Body of pancreas (tissue), 4 donors: ENCODE measurements at regions not wholly inside any gene's neighbourhood (a gene's known extent, or its start where the extent isn't known, plus 50 kb on each side); places are given as distances from the start of the nearest gene placed in this dataset.

Experiments used
- POLR2A ChIP-seq, 3 donors: fragments of 450-650 bp; IDR thresholded peaks; one replicate each; pipeline ENCODE4 v1.6.1; 2016; ENCODE audit warnings: antibody characterized with exemption in 3 of 3, mild to moderate bottlenecking in 2 of 3
- TF ChIP-seq, protein P1 (sequence below), 7 experiments: fragments of 450-650 bp in 4 of 7; fragments of 200-600 bp in 3 of 7; sonication (generic) in 3 of 7; IDR thresholded peaks; one replicate each; pipeline ENCODE4 v1.5.1; 2016 to 2019; ENCODE audit warnings: antibody characterized with exemption in 7 of 7

DNA sequence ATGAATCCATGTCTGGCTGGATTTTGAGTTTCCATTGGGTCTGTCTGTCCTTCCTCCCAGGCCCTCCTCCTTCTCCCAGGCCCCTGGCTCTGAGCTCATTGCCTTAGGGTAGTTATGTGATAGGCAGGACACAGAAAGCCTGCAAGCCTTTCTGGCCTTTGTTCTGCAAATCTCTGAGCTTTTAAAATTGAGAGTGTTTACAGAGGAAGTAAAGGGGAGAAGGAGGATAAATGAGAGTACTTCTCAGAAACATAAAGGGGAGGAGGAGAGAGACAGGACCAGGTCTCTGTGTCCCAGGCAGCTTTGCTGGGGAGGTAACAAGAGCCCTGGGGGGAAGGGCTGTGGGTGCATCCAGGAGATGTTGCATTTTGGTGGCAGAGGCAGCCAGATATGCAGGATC lies 126.7 kb downstream of the FOXD2 start:
- TF ChIP-seq, protein P1, sequence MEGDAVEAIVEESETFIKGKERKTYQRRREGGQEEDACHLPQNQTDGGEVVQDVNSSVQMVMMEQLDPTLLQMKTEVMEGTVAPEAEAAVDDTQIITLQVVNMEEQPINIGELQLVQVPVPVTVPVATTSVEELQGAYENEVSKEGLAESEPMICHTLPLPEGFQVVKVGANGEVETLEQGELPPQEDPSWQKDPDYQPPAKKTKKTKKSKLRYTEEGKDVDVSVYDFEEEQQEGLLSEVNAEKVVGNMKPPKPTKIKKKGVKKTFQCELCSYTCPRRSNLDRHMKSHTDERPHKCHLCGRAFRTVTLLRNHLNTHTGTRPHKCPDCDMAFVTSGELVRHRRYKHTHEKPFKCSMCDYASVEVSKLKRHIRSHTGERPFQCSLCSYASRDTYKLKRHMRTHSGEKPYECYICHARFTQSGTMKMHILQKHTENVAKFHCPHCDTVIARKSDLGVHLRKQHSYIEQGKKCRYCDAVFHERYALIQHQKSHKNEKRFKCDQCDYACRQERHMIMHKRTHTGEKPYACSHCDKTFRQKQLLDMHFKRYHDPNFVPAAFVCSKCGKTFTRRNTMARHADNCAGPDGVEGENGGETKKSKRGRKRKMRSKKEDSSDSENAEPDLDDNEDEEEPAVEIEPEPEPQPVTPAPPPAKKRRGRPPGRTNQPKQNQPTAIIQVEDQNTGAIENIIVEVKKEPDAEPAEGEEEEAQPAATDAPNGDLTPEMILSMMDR (IDR thresholded peaks at IDR 0.05), result no peak
- no peak for TF ChIP-seq POLR2A (IDR thresholded peaks at IDR 0.05)
